ENCODE measurements at regions not wholly inside any gene's neighbourhood (a gene's known extent, or its start where the extent isn't known, plus 50 kb on each side); places are given as distances from the start of the nearest gene placed in this dataset.

DNA sequence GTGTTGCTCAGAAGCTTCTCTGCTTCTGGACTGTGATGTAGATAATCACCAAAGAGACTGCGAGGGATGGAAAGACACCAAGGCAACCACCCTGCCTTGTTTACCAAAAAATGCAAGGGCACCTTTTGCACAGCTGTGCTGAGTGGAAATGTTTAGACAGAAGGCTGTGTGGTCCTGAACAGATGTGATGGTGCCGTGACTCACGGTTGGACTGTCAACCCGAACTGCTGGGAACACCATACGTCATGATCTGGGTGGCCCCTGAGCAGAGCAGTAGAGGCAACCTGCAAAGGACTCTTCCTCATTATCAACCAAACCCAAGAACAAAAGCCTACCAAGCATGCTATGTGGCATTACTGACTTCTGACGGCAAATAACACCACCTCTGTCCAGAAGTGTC, 61.3 kb upstream of the LPP start:
- intact Hi-C loops (cut with DNase I) = no loop called here
- H3K27ac ChIP-seq = no peak overlapping the region
- no peak overlapping the region for H3K4me3 ChIP-seq (replicated peaks in 1 of 3)
- DNase-seq = no peak
- H3K27me3 ChIP-seq = no peaks in the 10 kb centered on the region
- 85% methylated on average over 6 of the region's 6 CpGs for WGBS, 2 donors
- no peaks in the 10 kb centered on the region for H3K9me3 ChIP-seq
- no peaks in the 10 kb centered on the region for H3K36me3 ChIP-seq
- no peaks in the 10 kb centered on the region for H3K4me1 ChIP-seq
- TF ChIP-seq, protein P1, sequence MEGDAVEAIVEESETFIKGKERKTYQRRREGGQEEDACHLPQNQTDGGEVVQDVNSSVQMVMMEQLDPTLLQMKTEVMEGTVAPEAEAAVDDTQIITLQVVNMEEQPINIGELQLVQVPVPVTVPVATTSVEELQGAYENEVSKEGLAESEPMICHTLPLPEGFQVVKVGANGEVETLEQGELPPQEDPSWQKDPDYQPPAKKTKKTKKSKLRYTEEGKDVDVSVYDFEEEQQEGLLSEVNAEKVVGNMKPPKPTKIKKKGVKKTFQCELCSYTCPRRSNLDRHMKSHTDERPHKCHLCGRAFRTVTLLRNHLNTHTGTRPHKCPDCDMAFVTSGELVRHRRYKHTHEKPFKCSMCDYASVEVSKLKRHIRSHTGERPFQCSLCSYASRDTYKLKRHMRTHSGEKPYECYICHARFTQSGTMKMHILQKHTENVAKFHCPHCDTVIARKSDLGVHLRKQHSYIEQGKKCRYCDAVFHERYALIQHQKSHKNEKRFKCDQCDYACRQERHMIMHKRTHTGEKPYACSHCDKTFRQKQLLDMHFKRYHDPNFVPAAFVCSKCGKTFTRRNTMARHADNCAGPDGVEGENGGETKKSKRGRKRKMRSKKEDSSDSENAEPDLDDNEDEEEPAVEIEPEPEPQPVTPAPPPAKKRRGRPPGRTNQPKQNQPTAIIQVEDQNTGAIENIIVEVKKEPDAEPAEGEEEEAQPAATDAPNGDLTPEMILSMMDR (IDR thresholded peaks at IDR 0.05) = no peak
- no peak for TF ChIP-seq POLR2A (IDR thresholded peaks at IDR 0.05)

DNA sequence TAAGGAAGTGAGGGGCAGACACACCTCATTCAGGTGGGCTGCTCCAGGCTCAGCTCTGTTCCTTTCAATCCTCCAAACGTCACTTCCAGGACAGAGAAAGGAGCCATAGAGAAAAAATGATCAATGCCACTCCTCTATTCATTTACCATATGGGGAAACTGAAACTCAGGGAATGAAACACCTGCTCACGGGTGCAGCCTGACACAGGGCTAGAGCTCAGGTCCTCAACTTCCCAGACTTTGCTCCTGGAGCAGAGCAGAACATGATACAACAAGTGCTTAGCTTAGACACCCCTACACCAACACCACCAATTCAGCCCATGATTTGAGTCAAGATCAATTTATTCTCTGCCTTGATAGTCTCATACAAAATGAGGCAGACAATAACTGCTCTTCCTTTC, 58.5 kb upstream of the LPP start:
- intact Hi-C loops (cut with DNase I) = no loop called here
- Histone ChIP-seq H3K4me3 (replicated peaks in 1 of 3) (no peak overlapping the region), H3K4me1 (no peaks in the 10 kb centered on the region), H3K27ac (no peak overlapping the region), H3K27me3 (no peaks in the 10 kb centered on the region), H3K9me3 (no peaks in the 10 kb centered on the region), H3K36me3 (no peaks in the 10 kb centered on the region)
- TF ChIP-seq POLR2A (IDR thresholded peaks at IDR 0.05) = no peak
- TF ChIP-seq, protein P1 (IDR thresholded peaks at IDR 0.05) = no peak
- no peak for DNase-seq
- WGBS, 2 donors = 82 to 91% methylated on average over 2 of the region's 2 CpGs

DNA sequence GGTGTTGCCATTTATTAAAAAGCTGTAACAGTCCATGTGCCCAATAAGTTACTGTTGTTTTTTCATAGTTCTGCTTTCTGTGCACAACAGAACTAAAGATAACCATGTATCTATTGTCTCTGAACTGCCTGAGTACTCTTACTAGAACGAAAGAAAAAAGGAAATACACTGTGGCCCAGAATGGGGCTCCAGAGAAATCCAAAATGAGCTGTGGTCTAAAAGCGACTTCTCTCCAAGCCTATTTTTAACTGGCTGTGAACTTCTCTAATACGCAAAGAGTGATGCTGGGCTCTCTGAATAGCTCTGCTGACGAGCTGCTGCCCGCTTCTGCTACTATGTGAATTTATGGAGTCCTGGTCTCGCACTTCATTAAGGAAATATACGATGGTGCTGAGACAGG, 56.2 kb upstream of the LPP start:
- Histone ChIP-seq H3K27ac (no peak overlapping the region), H3K36me3 (no peaks in the 10 kb centered on the region), H3K27me3 (no peaks in the 10 kb centered on the region), H3K9me3 (no peaks in the 10 kb centered on the region), H3K4me1 (no peaks in the 10 kb centered on the region), H3K4me3 (replicated peaks in 1 of 3) (no peak overlapping the region)
- intact Hi-C loops (cut with DNase I) = no loop called here
- TF ChIP-seq, protein P1 (IDR thresholded peaks at IDR 0.05) = no peak
- TF ChIP-seq POLR2A (IDR thresholded peaks at IDR 0.05) = no peak
- 90 to 94% methylated on average over 7 of the region's 7 CpGs for WGBS, 2 donors
- no peak for DNase-seq

DNA sequence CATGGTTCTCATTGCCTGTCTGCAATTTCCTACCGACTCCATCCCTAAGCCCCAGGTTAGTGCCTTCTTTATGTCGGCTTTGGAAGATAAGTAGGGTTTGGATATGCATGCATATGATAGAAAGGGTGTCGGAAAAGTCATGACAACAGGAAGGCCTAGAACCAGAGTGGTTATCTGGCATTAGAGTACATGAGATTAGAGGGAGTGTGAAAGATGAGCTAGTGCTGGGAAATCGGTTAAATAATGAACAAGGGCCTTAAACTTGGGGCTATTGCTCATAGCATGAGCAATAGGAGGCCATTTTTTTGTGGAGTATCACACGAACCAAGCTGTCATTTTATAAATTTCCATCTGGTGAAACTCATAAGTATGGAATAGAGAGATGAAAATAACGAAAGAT, 54.0 kb upstream of the LPP start:
- no peak overlapping the region for H3K27ac ChIP-seq
- no peaks in the 10 kb centered on the region for H3K9me3 ChIP-seq
- H3K36me3 ChIP-seq = no peaks in the 10 kb centered on the region
- WGBS, 2 donors = 89 to 90% methylated on average over 6 of the region's 6 CpGs
- H3K27me3 ChIP-seq = no peaks in the 10 kb centered on the region
- H3K4me1 ChIP-seq = no peaks in the 10 kb centered on the region
- no peak for TF ChIP-seq POLR2A (IDR thresholded peaks at IDR 0.05)
- intact Hi-C loops (cut with DNase I) = no loop called here
- DNase-seq = no peak
- no peak overlapping the region for H3K4me3 ChIP-seq (replicated peaks in 1 of 3)

DNA sequence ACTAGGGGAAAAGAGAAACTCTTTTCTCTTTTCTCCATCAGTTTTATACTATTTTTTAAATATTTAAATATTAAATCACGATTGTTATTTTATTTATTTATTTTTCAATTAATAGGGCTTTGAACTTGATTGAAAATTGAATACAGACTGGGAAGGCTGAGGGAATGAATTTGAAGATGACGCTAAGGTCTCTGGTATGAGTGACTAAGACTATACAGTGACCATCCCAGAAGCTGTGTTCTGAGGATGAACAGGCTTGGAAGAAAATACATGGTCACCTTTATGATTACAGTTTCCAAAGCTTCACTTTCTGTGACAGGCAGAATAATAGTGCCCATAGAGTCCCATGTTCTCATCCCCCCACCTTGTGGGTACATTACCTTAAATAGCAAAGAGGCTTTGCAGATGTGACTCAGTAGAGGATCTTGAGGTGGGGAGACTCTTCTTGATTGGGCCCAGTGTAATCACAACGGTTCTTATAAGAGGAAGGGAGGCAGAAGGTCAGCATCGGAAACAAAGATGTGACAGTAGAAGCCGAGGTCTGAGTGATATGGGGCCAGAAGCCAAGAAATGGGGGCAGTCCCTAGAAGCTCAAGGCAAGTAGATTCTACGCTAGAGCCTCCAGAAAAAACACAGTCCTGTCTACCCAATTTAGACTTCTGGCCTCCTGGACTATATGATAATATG, 51.0 kb upstream of the LPP start:
- no peak overlapping the region for H3K27ac ChIP-seq
- intact Hi-C loops (cut with DNase I) = no loop called here
- no peaks in the 10 kb centered on the region for H3K36me3 ChIP-seq
- no peaks in the 10 kb centered on the region for H3K9me3 ChIP-seq
- 93% methylated on average over 6 of the region's 6 CpGs for WGBS, 2 donors
- H3K27me3 ChIP-seq = no peaks in the 10 kb centered on the region
- no peak for DNase-seq
- TF ChIP-seq, protein P1 (IDR thresholded peaks at IDR 0.05) = no peak
- no peak for TF ChIP-seq POLR2A (IDR thresholded peaks at IDR 0.05)
- H3K4me1 ChIP-seq = no peaks in the 10 kb centered on the region
- no peak overlapping the region for H3K4me3 ChIP-seq (replicated peaks in 1 of 3)

All from thyroid gland (tissue), 4 donors.